Esophagus muscularis mucosa (tissue), 4 donors: ENCODE measurements at regions not wholly inside any gene's neighbourhood (a gene's known extent, or its start where the extent isn't known, plus 50 kb on each side); places are given as distances from the start of the nearest gene placed in this dataset.

Experiments
- DNase-seq: peaks from one replicate; pipeline ENCODE4 v3.0.0-alpha.2; 2017; ENCODE audit errors: extremely low spot score
- H3K27ac ChIP-seq, 4 donors: fragments of 200-600 bp; sonication (generic); replicated peaks in 1 of 4; 1 replicate in 3 of 4; 2 replicates in 1 of 4; pipeline ENCODE4 v1.5.1; 2016 to 2019; ENCODE audit warnings: mild to moderate bottlenecking in 1 of 4
- H3K27me3 ChIP-seq, 4 donors: fragments of 200-600 bp; sonication (generic); one replicate each; pipeline versions ENCODE4 v1.5.1 to v1.6.0; 2016 to 2019
- H3K36me3 ChIP-seq, 4 donors: fragments of 200-600 bp; sonication (generic); one replicate each; pipeline ENCODE4 v1.5.1; 2016 to 2019
- H3K4me1 ChIP-seq, 4 donors: fragments of 200-600 bp; sonication (generic); one replicate each; pipeline ENCODE4 v1.5.1; 2016 to 2019
- H3K4me3 ChIP-seq, 4 donors: fragments of 200-600 bp; sonication (generic); 1 replicate in 2 of 4; 2 replicates in 2 of 4; pipeline ENCODE4 v1.5.1; 2016 to 2019; ENCODE audit warnings: mild to moderate bottlenecking in 4 of 4, moderate library complexity in 1 of 4
- H3K9me3 ChIP-seq, 4 donors: fragments of 200-600 bp; sonication (generic); 1 replicate in 3 of 4; 2 replicates in 1 of 4; pipeline ENCODE4 v1.5.1; 2016 to 2019
- CTCF ChIP-seq, 3 experiments: fragments of 200-600 bp in 2 of 3; fragments of 450-650 bp in 1 of 3; sonication (generic) in 2 of 3; IDR thresholded peaks; one replicate each; pipeline ENCODE4 v1.5.1; 2017 to 2019; ENCODE audit warnings: antibody characterized with exemption in 3 of 3, mild to moderate bottlenecking in 2 of 3, moderate library complexity in 1 of 3
- EP300 ChIP-seq: sonication (generic); formaldehyde crosslinking; IDR thresholded peaks from one replicate; pipeline ENCODE4 v1.6.1; 2017; ENCODE audit warnings: antibody characterized with exemption
- POLR2A ChIP-seq: fragments of 450-650 bp; IDR thresholded peaks from one replicate; pipeline ENCODE4 v1.6.1; 2017; ENCODE audit warnings: antibody characterized with exemption, moderate library complexity, mild to moderate bottlenecking, low read depth
- POLR2AphosphoS5 ChIP-seq, 2 donors: sonication (generic); formaldehyde crosslinking; IDR thresholded peaks; one replicate each; pipeline ENCODE4 v1.6.1; 2017; ENCODE audit warnings: antibody characterized with exemption in 2 of 2
- WGBS: methylation state at CpG from one replicate; pipeline ENCODE4 v1.1.5; 2018; 5-methylcytosine and 5-hydroxymethylcytosine counted together
- intact Hi-C: fragments of 100-400 bp; cut with DNase I; formaldehyde crosslinking; loops from one replicate; pipeline ENCODE4 v1.15.1; 2023

GRCh38 chr2:53485021-53485728 lies 282.4 kb upstream of the CHAC2 start:
- Histone ChIP-seq H3K4me1 (peaks cover 0 to 7% (median 3%) of the 10 kb centered on the region in 4 donors), H3K4me3 (no peak overlapping the region), H3K27ac (no peak overlapping the region), H3K36me3 (no peaks in the 10 kb centered on the region), H3K9me3 (no peaks in the 10 kb centered on the region), H3K27me3 (no peaks in the 10 kb centered on the region)
- intact Hi-C loops = no loop called here
- 69% methylated on average over 3 of the region's 3 CpGs for WGBS
- DNase-seq = no peak
- TF ChIP-seq EP300 = no peak
- no peak for TF ChIP-seq POLR2AphosphoS5 (IDR thresholded peaks at IDR 0.05)
- TF ChIP-seq POLR2A = no peak
- no peak for TF ChIP-seq CTCF (IDR thresholded peaks at IDR 0.05)

GRCh38 chr2:53484531-53484930 lies 283.1 kb upstream of the CHAC2 start:
- Histone ChIP-seq H3K9me3 (no peaks in the 10 kb centered on the region), H3K36me3 (no peaks in the 10 kb centered on the region), H3K4me1 (peaks cover 0 to under 1% (median 0%) of the 10 kb centered on the region in 4 donors), H3K27ac (no peak overlapping the region), H3K4me3 (no peak overlapping the region), H3K27me3 (no peaks in the 10 kb centered on the region)
- no peak for DNase-seq
- TF ChIP-seq POLR2A = no peak
- no peak for TF ChIP-seq CTCF (IDR thresholded peaks at IDR 0.05)
- no peak for TF ChIP-seq POLR2AphosphoS5 (IDR thresholded peaks at IDR 0.05)
- no peak for TF ChIP-seq EP300
- intact Hi-C loops = no loop called here
- 97% methylated on average over 4 of the region's 4 CpGs for WGBS

- TF ChIP-seq POLR2A = no peak
- no peak for TF ChIP-seq EP300
- no peak for TF ChIP-seq POLR2AphosphoS5 (IDR thresholded peaks at IDR 0.05)
- TF ChIP-seq CTCF (IDR thresholded peaks at IDR 0.05) = no peak
- Histone ChIP-seq H3K36me3 (no peaks in the 10 kb centered on the region), H3K4me1 (peaks cover 0 to 4% (median 0%) of the 10 kb centered on the region in 4 donors), H3K4me3 (no peak overlapping the region), H3K9me3 (no peaks in the 10 kb centered on the region), H3K27ac (no peak overlapping the region), H3K27me3 (no peaks in the 10 kb centered on the region)
- no peak for DNase-seq
- 56% methylated on average over 1 of the region's 1 CpG for WGBS
- intact Hi-C loops = no loop called here
Observed at GRCh38 chr2:53477517-53477916, 290.1 kb upstream of the CHAC2 start.

DNA sequence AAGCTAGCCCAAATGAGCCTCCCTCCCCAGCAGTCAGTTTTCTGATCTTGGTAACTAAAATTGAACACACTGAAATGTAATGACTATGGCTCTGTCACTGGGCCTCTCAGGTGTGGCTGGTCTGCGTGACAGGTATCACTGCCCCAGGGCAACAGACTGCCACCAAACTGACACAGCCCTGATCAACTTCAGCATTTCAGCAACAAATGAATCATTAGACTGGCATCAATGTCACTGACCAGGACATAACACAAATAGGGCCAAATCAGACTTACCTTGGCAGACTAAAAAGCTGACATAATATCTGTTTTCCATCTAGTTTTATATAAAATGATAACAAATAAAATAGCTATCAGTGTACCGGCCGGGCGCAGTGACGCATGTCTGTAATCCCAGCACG lies 290.8 kb upstream of the CHAC2 start:
- WGBS = 94% methylated on average over 6 of the region's 6 CpGs
- no peaks in the 10 kb centered on the region for H3K36me3 ChIP-seq
- intact Hi-C loops = no loop called here
- no peaks in the 10 kb centered on the region for H3K27me3 ChIP-seq
- no peak overlapping the region for H3K4me3 ChIP-seq
- peaks cover 0 to 4% (median 0%) of the 10 kb centered on the region in 4 donors for H3K4me1 ChIP-seq
- no peak for TF ChIP-seq CTCF (IDR thresholded peaks at IDR 0.05)
- no peak for TF ChIP-seq POLR2A
- no peak for TF ChIP-seq EP300
- no peak for TF ChIP-seq POLR2AphosphoS5 (IDR thresholded peaks at IDR 0.05)
- no peak overlapping the region for H3K27ac ChIP-seq
- H3K9me3 ChIP-seq = no peaks in the 10 kb centered on the region
- no peak for DNase-seq

GRCh38 chr2:53475766-53476165 lies 291.8 kb upstream of the CHAC2 start:
- no peak for TF ChIP-seq CTCF (IDR thresholded peaks at IDR 0.05)
- TF ChIP-seq POLR2A = no peak
- no peak for TF ChIP-seq POLR2AphosphoS5 (IDR thresholded peaks at IDR 0.05)
- TF ChIP-seq EP300 = no peak
- Histone ChIP-seq H3K4me1 (peaks cover 0 to 4% (median 0%) of the 10 kb centered on the region in 4 donors), H3K9me3 (no peaks in the 10 kb centered on the region), H3K4me3 (no peak overlapping the region), H3K36me3 (no peaks in the 10 kb centered on the region), H3K27ac (no peak overlapping the region), H3K27me3 (no peaks in the 10 kb centered on the region)
- no peak for DNase-seq
- intact Hi-C loops = no loop called here
- WGBS = 88% methylated on average over 2 of the region's 2 CpGs
